Mesenteric fat pad (tissue), 1 donor: ENCODE measurements at regions not wholly inside any gene's neighbourhood (a gene's known extent, or its start where the extent isn't known, plus 50 kb on each side); places are given as distances from the start of the nearest gene placed in this dataset.
"Not testable (repeated sequence)": the region's sequence is repeated elsewhere in the genome, so short reads cannot be mapped to it uniquely, and the experiment has no call there.

ENCODE experiments used
- DNase-seq: peaks from one replicate; pipeline ENCODE4 v3.0.0-alpha.2; 2020; ENCODE audit warnings: low spot score
- donor health status: DM: yes; HTN: yes; CAD: no.

DNA sequence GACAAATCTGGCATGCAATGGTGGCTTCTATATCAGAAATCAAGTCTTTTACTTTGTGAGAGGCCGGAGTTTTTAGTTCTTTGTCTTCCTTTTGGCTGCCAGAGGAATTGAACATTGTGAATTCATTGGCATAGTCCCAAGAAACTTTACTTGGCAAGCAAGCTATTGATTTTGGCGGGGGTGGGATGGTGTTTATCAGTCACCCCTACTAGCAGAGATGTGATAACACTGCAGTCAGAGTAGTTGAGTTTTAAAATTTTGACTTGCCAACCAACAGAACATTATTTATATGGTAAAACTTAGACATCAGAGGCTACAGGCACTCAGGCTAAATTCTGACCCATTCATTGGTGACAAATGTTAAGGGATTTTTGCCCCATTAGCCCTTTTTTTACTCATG, 129.7 kb downstream of the FAM72C start:
- not testable (repeated sequence) for DNase-seq

DNA sequence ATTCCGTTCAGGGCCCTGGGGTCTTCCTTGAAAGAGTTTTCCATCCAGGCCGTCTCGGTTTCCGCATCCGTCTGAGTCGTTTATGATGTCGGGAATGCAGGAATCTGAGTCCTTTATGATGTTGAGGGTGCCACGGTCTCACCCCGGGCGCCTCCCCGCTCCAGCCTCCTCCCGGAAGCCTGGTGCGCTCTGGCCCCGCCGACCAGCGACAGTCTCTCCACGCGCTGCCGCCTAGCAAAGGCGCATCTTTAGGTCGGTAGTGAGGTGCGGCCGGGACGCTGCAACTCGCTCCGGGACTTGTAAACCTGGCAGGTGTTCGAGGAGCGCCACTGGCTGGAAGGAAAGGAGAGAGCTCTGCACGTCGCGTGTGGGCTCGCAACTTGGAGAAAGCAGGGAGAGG, 132.6 kb downstream of the FAM72C start:
- DNase-seq: not testable (repeated sequence)

DNA sequence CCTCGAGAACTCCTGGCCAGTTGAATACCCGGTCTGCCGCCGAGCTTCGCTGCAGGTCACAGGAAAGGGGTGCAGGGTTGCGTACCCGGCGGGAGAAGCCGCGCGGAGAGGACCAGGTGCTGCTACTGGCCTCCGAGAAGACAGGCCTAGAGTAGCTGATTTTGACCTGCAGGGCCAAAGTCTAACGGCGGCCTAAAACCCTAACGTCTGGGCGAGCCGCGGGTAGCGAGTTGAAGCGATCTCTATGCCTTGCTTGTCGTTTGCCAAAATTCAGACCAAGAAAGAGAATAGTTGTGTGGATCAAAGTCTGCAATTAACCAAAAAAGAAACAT, 133.2 kb downstream of the FAM72C start:
- not testable (repeated sequence) for DNase-seq

GRCh38 chr1:143837924-143838597, 133.7 kb downstream of the FAM72C start:
- DNase-seq: not testable (repeated sequence)

- not testable (repeated sequence) for DNase-seq
Observed at GRCh38 chr1:143833376-143833775, 138.4 kb downstream of the FAM72C start.

- not testable (repeated sequence) for DNase-seq
Observed at GRCh38 chr1:143832379-143832716, 139.4 kb downstream of the FAM72C start.

- not testable (repeated sequence) for DNase-seq
Observed at GRCh38 chr1:143831479-143832378, 140.1 kb downstream of the FAM72C start.

GRCh38 chr1:143826162-143826561, 145.6 kb downstream of the FAM72C start:
- DNase-seq: not testable (repeated sequence)

DNA sequence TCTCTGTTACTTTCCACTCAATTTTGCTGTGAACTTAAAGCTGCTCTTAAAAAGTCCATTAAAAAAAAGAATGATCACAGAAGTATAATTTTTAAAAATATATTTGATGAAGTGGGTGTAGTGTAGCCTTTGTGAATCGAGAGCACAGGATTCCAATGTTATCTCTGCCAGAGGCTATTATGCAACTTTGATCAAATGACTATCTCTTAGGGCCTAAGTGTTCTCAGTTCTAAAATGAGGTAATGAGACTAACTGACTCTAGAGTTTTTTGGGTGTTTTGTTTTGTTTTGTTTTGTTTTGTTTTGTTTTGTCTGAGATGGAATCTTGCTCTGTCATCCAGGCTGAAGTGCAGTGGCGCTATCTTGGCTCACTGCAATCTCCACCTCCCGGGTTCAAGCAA, 147.5 kb downstream of the FAM72C start:
- not testable (repeated sequence) for DNase-seq

- DNase-seq: not testable (repeated sequence)
Observed at GRCh38 chr1:143820058-143820457, 151.7 kb downstream of the FAM72C start.

GRCh38 chr1:143816369-143816768, 155.4 kb downstream of the FAM72C start:
- DNase-seq: not testable (repeated sequence)

DNA sequence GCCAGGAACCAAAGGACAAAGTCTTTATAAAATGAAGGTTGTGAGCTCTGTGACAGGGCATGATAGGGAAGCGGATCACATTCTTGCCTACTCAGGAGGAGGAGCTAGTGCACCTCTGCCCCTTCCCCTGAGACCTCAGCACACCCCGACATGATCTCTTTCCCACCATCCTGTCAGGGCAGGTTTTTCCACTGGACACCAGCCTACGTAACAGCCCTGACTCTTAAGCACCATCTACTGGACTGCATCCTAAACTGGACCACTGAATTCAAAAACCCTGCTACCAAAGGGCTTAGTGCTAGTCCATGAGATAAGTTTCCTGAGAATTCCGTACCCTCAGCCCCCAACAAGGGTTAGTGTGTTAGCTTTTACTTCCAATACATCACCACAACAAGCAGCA, 166.4 kb downstream of the FAM72C start:
- not testable (repeated sequence) for DNase-seq

DNA sequence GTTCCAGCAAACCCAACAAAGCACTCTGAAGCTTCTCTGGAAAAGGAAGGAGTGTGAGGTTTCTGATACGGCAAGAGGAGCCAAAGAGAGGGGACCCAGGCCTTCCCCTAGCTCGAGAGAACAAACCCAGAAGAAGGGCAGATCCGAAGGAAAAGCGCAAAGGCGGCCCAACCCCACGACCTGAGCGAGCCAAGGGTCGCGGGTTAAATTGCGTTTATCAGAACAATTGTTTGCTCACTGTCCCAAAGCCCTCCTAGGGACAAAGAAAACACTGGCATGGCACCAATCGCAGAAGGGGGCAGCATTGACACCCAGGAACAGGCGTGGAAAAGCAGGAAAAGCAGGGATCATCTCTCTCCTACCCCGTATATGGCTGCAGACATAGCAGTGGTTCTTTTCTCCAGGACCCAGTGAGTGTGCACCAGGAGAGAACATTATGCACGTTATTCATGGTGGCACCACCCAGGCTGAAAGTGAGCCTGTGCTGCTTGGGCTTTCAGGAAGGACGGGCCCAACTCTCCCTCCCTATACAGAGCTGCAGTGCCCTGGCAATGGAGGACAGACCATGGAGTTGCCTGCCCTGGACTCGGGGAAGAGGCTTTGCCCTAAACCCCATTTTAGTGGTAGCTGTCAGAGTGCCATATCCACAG, 167.0 kb downstream of the FAM72C start:
- not testable (repeated sequence) for DNase-seq

- not testable (repeated sequence) for DNase-seq
Observed at GRCh38 chr1:143803927-143804411, 167.8 kb downstream of the FAM72C start.

GRCh38 chr1:143803095-143803494, 168.7 kb downstream of the FAM72C start:
- not testable (repeated sequence) for DNase-seq

DNA sequence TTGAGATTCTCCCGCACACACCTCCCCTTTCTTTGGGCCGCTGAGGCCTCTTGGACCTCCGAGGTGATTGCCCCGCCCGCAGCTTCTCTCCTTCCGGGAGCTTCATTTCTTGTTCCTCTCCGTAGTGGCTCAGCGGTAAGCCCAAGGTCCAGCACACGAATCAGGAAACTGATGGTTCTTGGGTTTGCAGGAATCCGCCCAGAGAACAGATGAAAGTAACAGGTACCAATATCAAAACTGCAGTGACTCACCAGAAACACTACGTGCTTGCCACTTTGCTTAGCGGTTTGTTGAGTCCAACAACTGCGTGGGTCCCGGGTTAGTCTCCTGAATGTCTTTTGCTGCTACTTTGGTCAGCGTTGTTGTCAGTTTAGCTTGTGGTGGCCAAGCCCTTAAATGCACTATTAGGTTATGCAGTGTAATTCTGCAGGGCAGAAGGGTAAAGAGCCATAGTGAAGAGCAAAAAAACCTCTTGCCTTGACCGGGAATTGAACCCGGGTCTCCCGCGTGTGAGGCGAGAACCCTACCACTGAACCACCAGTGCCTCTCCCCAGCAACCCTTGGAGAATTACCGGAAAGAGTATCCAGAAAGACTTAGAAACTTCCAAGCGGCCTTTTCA, 172.1 kb downstream of the FAM72C start:
- not testable (repeated sequence) for DNase-seq

- not testable (repeated sequence) for DNase-seq
Observed at GRCh38 chr1:143796369-143796768, 175.4 kb downstream of the FAM72C start.

DNA sequence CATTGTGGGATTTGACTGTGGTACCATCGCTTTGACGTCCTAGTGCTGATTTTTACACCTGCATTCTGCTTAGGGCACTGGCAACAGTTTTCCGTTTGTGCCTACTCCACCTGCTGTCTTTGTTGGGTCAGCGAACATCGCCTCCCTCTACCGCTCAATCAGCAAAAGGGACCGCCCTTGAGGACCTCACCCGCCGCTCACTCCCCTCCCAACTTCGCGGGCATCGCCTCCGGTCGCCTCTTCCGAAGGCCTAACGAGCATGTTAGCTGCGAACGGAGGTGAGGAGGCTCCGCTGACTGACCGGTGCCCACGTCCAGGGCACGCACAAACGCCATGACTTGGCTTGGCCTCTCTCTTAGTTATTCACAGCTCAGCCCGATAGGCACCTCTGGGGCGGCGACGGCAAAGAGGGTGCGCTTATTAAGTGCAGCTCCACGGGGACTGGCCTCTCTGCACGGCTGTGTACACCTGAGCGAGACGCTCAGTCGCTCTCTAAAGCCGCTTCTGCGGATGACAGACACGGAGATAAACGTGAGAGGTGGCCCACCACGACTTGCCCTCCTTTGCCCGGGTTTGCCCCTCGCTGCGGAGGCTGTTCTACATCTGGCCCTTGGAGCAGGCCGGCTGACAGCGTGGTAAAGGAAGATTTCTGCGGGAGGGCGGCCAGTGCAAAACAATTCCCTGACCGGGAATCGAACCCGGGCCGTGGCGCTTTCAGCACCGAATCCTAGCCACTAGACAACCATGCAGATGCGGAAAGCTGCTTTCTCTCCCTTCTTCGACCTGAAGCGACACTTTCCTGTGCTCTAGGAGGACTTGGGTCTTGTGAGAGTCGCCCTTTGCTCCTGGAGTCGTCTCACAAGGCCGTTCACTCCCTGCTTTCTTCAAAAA, 179.5 kb downstream of the FAM72C start:
- DNase-seq: not testable (repeated sequence)

GRCh38 chr1:143786381-143786780, 185.4 kb downstream of the FAM72C start:
- not testable (repeated sequence) for DNase-seq

DNA sequence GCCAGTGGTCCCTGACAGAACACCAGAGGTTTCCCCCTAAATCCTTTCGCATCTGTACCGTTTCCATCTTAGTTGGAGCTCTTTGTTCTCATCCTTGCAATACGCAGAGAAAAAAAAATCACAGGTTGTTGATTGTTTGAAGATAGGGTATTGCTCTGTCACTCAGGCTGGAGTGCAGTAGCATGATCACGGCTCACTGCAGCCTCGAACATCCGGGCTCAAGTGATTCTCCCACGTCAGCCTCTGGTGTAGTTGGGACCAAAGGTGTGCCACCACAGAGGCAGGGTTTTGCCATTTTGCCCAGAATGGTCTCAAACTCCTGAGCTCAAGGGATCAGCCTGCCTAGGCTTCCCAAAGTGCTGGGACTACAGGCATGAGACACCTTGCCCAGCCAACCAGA, 185.9 kb downstream of the FAM72C start:
- DNase-seq: not testable (repeated sequence)
